Urothelium cell line (cell line): ENCODE measurements at regions not wholly inside any gene's neighbourhood (a gene's known extent, or its start where the extent isn't known, plus 50 kb on each side); places are given as distances from the start of the nearest gene placed in this dataset.

Experiments
- DNase-seq: peaks from one replicate; pipeline ENCODE4 v3.0.0; 2011; ENCODE audit warnings: low spot score, mixed read lengths
- FAIRE-seq: peaks from 2 replicates; lab custom pipeline; 2011; peaks lifted over from hg19 to GRCh38; lab: Jason Lieb, UNC

GRCh38 chr15:79230766-79231165 lies 51.8 kb upstream of the ANKRD34C start:
- DNase-seq: no peak
- no peak for FAIRE-seq

- FAIRE-seq (no peak), DNase-seq (no peak)
Observed at GRCh38 chr15:79222808-79223207, 59.7 kb upstream of the ANKRD34C start.

GRCh38 chr15:79221696-79222095 lies 60.8 kb upstream of the ANKRD34C start:
- DNase-seq (no peak), FAIRE-seq (no peak)

- DNase-seq (no peak), FAIRE-seq (no peak)
Observed at GRCh38 chr15:79219393-79220056, 63.0 kb upstream of the ANKRD34C start.

GRCh38 chr15:79218588-79219200 lies 63.8 kb upstream of the ANKRD34C start:
- FAIRE-seq: no peak
- no peak for DNase-seq

- DNase-seq (no peak), FAIRE-seq (no peak)
Observed at GRCh38 chr15:79213650-79214049, 68.9 kb upstream of the ANKRD34C start.

GRCh38 chr15:79212589-79213157 lies 69.8 kb upstream of the ANKRD34C start:
- DNase-seq (no peak), FAIRE-seq (no peak)

GRCh38 chr15:79211481-79211880 lies 71.0 kb upstream of the ANKRD34C start:
- FAIRE-seq: no peak

GRCh38 chr15:79209690-79210089 lies 72.8 kb upstream of the ANKRD34C start:
- DNase-seq (no peak), FAIRE-seq (no peak)

More at GRCh38 chr15:79211481-79211880, 71.0 kb upstream of the ANKRD34C start:
- DNase-seq: no peak

- FAIRE-seq (no peak), DNase-seq (no peak)
Observed at GRCh38 chr15:79209116-79209515, 73.4 kb upstream of the ANKRD34C start.

GRCh38 chr15:79208179-79208578 lies 74.3 kb upstream of the ANKRD34C start:
- no peak for FAIRE-seq
- no peak for DNase-seq

GRCh38 chr15:79206940-79207339 lies 75.6 kb upstream of the ANKRD34C start:
- no peak for FAIRE-seq
- DNase-seq: no peak

GRCh38 chr15:79204886-79205675 lies 77.4 kb upstream of the ANKRD34C start:
- DNase-seq (no peak), FAIRE-seq (no peak)

GRCh38 chr15:79198461-79198860 lies 84.1 kb upstream of the ANKRD34C start:
- no peak for FAIRE-seq
- no peak for DNase-seq

- DNase-seq: no peak
Observed at GRCh38 chr15:79197285-79197684, 85.2 kb upstream of the ANKRD34C start.

GRCh38 chr15:79195802-79196201 lies 86.7 kb upstream of the ANKRD34C start:
- DNase-seq: no peak
- no peak for FAIRE-seq

More at GRCh38 chr15:79197285-79197684, 85.2 kb upstream of the ANKRD34C start:
- FAIRE-seq: no peak

GRCh38 chr15:79195239-79195638 lies 87.3 kb upstream of the ANKRD34C start:
- FAIRE-seq (no peak), DNase-seq (no peak)

- DNase-seq (no peak), FAIRE-seq (no peak)
Observed at GRCh38 chr15:79194386-79194785, 88.1 kb upstream of the ANKRD34C start.

- no peak for DNase-seq
- no peak for FAIRE-seq
Observed at GRCh38 chr15:79193549-79193948, 89.0 kb upstream of the ANKRD34C start.

GRCh38 chr15:79193103-79193502 lies 89.4 kb upstream of the ANKRD34C start:
- DNase-seq (no peak), FAIRE-seq (no peak)

GRCh38 chr15:79192462-79193036 lies 90.0 kb upstream of the ANKRD34C start:
- FAIRE-seq (no peak), DNase-seq (no peak)
